ENCODE measurements at regions not wholly inside any gene's neighbourhood (a gene's known extent, or its start where the extent isn't known, plus 50 kb on each side); places are given as distances from the start of the nearest gene placed in this dataset.
"Not testable (repeated sequence)": the region's sequence is repeated elsewhere in the genome, so short reads cannot be mapped to it uniquely, and the experiment has no call there.

DNA sequence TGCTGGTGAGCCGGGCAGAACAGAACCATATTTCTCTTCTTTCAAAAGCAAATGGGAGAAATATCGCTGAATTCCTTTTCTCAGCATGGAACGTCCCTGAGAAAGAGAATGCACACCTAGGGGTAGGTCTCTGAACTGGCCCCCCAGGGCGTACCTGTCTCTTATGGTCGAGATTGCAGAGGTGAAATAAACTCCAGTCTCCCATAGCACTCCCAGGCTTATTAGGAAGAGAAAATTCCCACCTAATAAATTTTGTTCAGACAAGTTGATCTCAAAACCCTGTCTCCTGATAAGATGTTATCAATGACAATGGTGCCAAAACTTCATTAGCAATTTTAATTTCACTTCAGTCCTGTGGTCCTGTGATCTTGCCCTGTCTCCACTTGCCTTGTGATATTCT, 106.6 kb upstream of the FAM90A26 start:
- TF ChIP-seq, protein P1, sequence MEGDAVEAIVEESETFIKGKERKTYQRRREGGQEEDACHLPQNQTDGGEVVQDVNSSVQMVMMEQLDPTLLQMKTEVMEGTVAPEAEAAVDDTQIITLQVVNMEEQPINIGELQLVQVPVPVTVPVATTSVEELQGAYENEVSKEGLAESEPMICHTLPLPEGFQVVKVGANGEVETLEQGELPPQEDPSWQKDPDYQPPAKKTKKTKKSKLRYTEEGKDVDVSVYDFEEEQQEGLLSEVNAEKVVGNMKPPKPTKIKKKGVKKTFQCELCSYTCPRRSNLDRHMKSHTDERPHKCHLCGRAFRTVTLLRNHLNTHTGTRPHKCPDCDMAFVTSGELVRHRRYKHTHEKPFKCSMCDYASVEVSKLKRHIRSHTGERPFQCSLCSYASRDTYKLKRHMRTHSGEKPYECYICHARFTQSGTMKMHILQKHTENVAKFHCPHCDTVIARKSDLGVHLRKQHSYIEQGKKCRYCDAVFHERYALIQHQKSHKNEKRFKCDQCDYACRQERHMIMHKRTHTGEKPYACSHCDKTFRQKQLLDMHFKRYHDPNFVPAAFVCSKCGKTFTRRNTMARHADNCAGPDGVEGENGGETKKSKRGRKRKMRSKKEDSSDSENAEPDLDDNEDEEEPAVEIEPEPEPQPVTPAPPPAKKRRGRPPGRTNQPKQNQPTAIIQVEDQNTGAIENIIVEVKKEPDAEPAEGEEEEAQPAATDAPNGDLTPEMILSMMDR (conservative IDR thresholded peaks at IDR 0.05; ENCODE audit: low read depth in 2 of 2), result not testable (repeated sequence)
- TF ChIP-seq STAT1 (IDR thresholded peaks at IDR 0.05; ENCODE audit: unreplicated experiment); ZNF331 (CRISPR knock-in tag; IDR thresholded peaks at IDR 0.05; ENCODE audit: low read depth); ZNF114 (CRISPR knock-in tag; IDR thresholded peaks at IDR 0.05): not testable (repeated sequence)
- TF ChIP-seq, protein P2, sequence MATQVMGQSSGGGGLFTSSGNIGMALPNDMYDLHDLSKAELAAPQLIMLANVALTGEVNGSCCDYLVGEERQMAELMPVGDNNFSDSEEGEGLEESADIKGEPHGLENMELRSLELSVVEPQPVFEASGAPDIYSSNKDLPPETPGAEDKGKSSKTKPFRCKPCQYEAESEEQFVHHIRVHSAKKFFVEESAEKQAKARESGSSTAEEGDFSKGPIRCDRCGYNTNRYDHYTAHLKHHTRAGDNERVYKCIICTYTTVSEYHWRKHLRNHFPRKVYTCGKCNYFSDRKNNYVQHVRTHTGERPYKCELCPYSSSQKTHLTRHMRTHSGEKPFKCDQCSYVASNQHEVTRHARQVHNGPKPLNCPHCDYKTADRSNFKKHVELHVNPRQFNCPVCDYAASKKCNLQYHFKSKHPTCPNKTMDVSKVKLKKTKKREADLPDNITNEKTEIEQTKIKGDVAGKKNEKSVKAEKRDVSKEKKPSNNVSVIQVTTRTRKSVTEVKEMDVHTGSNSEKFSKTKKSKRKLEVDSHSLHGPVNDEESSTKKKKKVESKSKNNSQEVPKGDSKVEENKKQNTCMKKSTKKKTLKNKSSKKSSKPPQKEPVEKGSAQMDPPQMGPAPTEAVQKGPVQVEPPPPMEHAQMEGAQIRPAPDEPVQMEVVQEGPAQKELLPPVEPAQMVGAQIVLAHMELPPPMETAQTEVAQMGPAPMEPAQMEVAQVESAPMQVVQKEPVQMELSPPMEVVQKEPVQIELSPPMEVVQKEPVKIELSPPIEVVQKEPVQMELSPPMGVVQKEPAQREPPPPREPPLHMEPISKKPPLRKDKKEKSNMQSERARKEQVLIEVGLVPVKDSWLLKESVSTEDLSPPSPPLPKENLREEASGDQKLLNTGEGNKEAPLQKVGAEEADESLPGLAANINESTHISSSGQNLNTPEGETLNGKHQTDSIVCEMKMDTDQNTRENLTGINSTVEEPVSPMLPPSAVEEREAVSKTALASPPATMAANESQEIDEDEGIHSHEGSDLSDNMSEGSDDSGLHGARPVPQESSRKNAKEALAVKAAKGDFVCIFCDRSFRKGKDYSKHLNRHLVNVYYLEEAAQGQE (IDR thresholded peaks at IDR 0.05; ENCODE audit: unreplicated experiment), result not testable (repeated sequence)
